GM12878 (cell line): ENCODE measurements at regions not wholly inside any gene's neighbourhood (a gene's known extent, or its start where the extent isn't known, plus 50 kb on each side); places are given as distances from the start of the nearest gene placed in this dataset.

ENCODE experiments used
- ATAC-seq: fragments of 200-7000 bp; cut with Tn5 transposase; 3 replicates; pipeline ENCODE4 v1.9.1; 2020; ENCODE audit warnings: mild to moderate bottlenecking, moderate library complexity
- BruUV-seq: library from RNA; stranded (reverse); fragments of 400-500 nt; replicated peaks from 2 replicates; lab custom pipeline; 2021; lab: Mats Ljungman, UMichigan
- CTCF ChIA-PET: fragments of 300-600 bp; sonication (Branson Sonifier 250); formaldehyde crosslinking; extraction: SDS; loops from one replicate; lab custom pipeline; 2021; ENCODE audit warnings: inconsistent platforms; lab: Yijun Ruan, JAX
- POLR2A ChIA-PET: fragments of 350-600 bp; formaldehyde crosslinking; extraction: SDS; loops from one replicate; lab custom pipeline; 2021; ENCODE audit warnings: inconsistent platforms; lab: Charles Lee
- RAD21 ChIA-PET: fragments of 300-600 bp; sonication (Branson Sonifier 250); formaldehyde crosslinking; loops from one replicate; lab custom pipeline; 2023; ENCODE audit warnings: antibody characterized with exemption; ENCODE audit not compliant: unreplicated experiment; lab: Charles Lee
- SMC1A ChIA-PET: fragments of 300-600 bp; sonication (Branson Sonifier 250); formaldehyde crosslinking; loops from one replicate; lab custom pipeline; 2023; ENCODE audit not compliant: unreplicated experiment, uncharacterized antibody; lab: Charles Lee
- DNase-seq: peaks from one replicate; pipeline ENCODE4 v3.0.0-alpha.2; 2011; ENCODE audit warnings: low read depth, low spot score
- FAIRE-seq: peaks from 3 replicates; lab custom pipeline; 2011; peaks lifted over from hg19 to GRCh38; lab: Jason Lieb, UNC
- H2AFZ ChIP-seq: 2 replicates; pipeline ENCODE4 v1.6.0; 2011; ENCODE audit warnings: low read depth, low read length, control low read depth; ENCODE audit not compliant: control insufficient read depth
- H3K27ac ChIP-seq: 2 replicates; pipeline ENCODE4 v1.5.1; 2011; ENCODE audit warnings: control low read depth; ENCODE audit not compliant: control insufficient read depth, insufficient read depth
- H3K27me3 ChIP-seq, 2 experiments: replicated peaks in 1 of 2; 2 replicates each; pipeline versions ENCODE4 v1.6.0 to v1.6.1; 2011; ENCODE audit warnings: low read length in 1 of 2; ENCODE audit not compliant: control insufficient read depth in 2 of 2, insufficient read depth in 2 of 2
- H3K36me3 ChIP-seq, 2 experiments: 2 replicates each; pipeline ENCODE4 v1.5.1; 2011; ENCODE audit warnings: low read length in 1 of 2; ENCODE audit not compliant: control insufficient read depth in 2 of 2, insufficient read depth in 2 of 2
- H3K4me1 ChIP-seq: 2 replicates; pipeline ENCODE4 v1.6.1; 2011; ENCODE audit warnings: mild to moderate bottlenecking, low read length, moderate library complexity, mixed read lengths; ENCODE audit not compliant: control insufficient read depth, insufficient read depth
- H3K4me2 ChIP-seq: 2 replicates; pipeline ENCODE4 v1.6.0; 2011; ENCODE audit warnings: control low read depth; ENCODE audit not compliant: control insufficient read depth, insufficient read depth
- H3K4me3 ChIP-seq: fragments of 200-600 bp; sonication (generic); 2 replicates; pipeline ENCODE4 v1.5.1; 2016
- H3K79me2 ChIP-seq: 2 replicates; pipeline ENCODE4 v1.6.0; 2011; ENCODE audit warnings: low read length; ENCODE audit not compliant: control insufficient read depth, insufficient read depth
- H3K9ac ChIP-seq: 2 replicates; pipeline ENCODE4 v1.8.0; 2011; ENCODE audit warnings: low read length, control low read depth, mixed read lengths; ENCODE audit not compliant: control insufficient read depth, insufficient read depth
- H3K9me3 ChIP-seq: replicated peaks from 3 replicates; pipeline ENCODE4 v1.5.1; 2011; ENCODE audit warnings: mild to moderate bottlenecking, low read length; ENCODE audit not compliant: control insufficient read depth, insufficient read depth
- H4K20me1 ChIP-seq: 2 replicates; pipeline ENCODE4 v1.6.0; 2011; ENCODE audit not compliant: control insufficient read depth, insufficient read depth
- ASH2L ChIP-seq: fragments of 300-600, 200-600 bp; sonication (generic); IDR thresholded peaks from 2 replicates; pipeline ENCODE4 v1.6.1; 2017; ENCODE audit warnings: low read depth, mild to moderate bottlenecking, borderline replicate concordance
- CBX5 ChIP-seq: sonication (generic); IDR thresholded peaks from 2 replicates; pipeline ENCODE4 v1.6.1; 2016; ENCODE audit warnings: low read depth, moderate library complexity, mild to moderate bottlenecking, inconsistent platforms
- CEBPB ChIP-seq, 2 experiments: fragments of 150-350 bp in 1 of 2; IDR thresholded peaks; 2 replicates each; pipeline ENCODE4 v1.6.1; 2012 to 2014; ENCODE audit warnings: low read depth in 2 of 2, low read length in 2 of 2, borderline replicate concordance in 1 of 2, inconsistent platforms in 1 of 2
- CHD4 ChIP-seq: fragments of 200-600 bp; sonication (generic); IDR thresholded peaks from 2 replicates; pipeline ENCODE4 v1.6.1; 2016; ENCODE audit warnings: mild to moderate bottlenecking
- EGR1 ChIP-seq, 2 experiments: IDR thresholded peaks; 1 replicate in 1 of 2; 2 replicates in 1 of 2; pipeline ENCODE4 v1.6.1; 2011 to 2012; ENCODE audit warnings: low read depth in 2 of 2, low read length in 2 of 2, borderline replicate concordance in 1 of 2, mild to moderate bottlenecking in 1 of 2, moderate library complexity in 1 of 2
- ETV6 ChIP-seq, 2 experiments: fragments of 450-650 bp in 1 of 2; IDR thresholded peaks in 1 of 2; conservative IDR thresholded peaks in 1 of 2; 2 replicates each; pipeline ENCODE4 v1.6.1; 2014; ENCODE audit warnings: antibody characterized with exemption in 1 of 2, borderline replicate concordance in 1 of 2, low read depth in 1 of 2, mild to moderate bottlenecking in 1 of 2, moderate library complexity in 1 of 2
- FOS ChIP-seq: IDR thresholded peaks from 3 replicates; pipeline ENCODE4 v1.6.1; 2011; ENCODE audit warnings: borderline replicate concordance; ENCODE audit not compliant: insufficient read length; ENCODE audit errors: extremely low read depth
- FOXK2 ChIP-seq: fragments of 450-650 bp; IDR thresholded peaks from 2 replicates; pipeline ENCODE4 v1.6.1; 2017; ENCODE audit warnings: mild to moderate bottlenecking, moderate library complexity
- FOXM1 ChIP-seq: IDR thresholded peaks from 2 replicates; pipeline ENCODE4 v1.6.1; 2012; ENCODE audit warnings: low read depth, mild to moderate bottlenecking, inconsistent platforms, low read length, moderate library complexity
- HDAC2 ChIP-seq: fragments of 200-600 bp; sonication (generic); IDR thresholded peaks from 2 replicates; pipeline ENCODE4 v1.6.1; 2017
- HDAC6 ChIP-seq: fragments of 200-600 bp; sonication (generic); IDR thresholded peaks from one replicate; pipeline ENCODE4 v1.8.0; 2017; ENCODE audit warnings: antibody characterized with exemption; ENCODE audit not compliant: unreplicated experiment
- HDGF ChIP-seq: fragments of 450-650 bp; IDR thresholded peaks from 2 replicates; pipeline ENCODE4 v1.6.1; 2016; ENCODE audit warnings: antibody characterized with exemption
- IRF5 ChIP-seq: fragments of 450-650 bp; IDR thresholded peaks from 2 replicates; pipeline ENCODE4 v1.6.1; 2017; ENCODE audit warnings: borderline replicate concordance
- MTA2 ChIP-seq: fragments of 450-650 bp; IDR thresholded peaks from 2 replicates; pipeline ENCODE4 v1.6.1; 2016; ENCODE audit warnings: low read depth, mild to moderate bottlenecking, moderate library complexity
- MXI1 ChIP-seq: fragments of 150-350 bp; IDR thresholded peaks from 2 replicates; pipeline ENCODE4 v1.6.1; 2011; ENCODE audit warnings: low read depth, mild to moderate bottlenecking, inconsistent platforms, low read length, improper control_type of control experiment
- PML ChIP-seq: IDR thresholded peaks from 2 replicates; pipeline ENCODE4 v1.6.1; 2012; ENCODE audit warnings: low read length, inconsistent platforms
- REST ChIP-seq: IDR thresholded peaks from 2 replicates; pipeline ENCODE4 v1.6.1; 2012; ENCODE audit warnings: mild to moderate bottlenecking, low read depth, low read length
- SIX5 ChIP-seq: IDR thresholded peaks from 2 replicates; pipeline ENCODE4 v1.6.1; 2011; ENCODE audit warnings: mild to moderate bottlenecking, low read depth, low read length, moderate library complexity; ENCODE audit not compliant: severe bottlenecking
- SREBF2 ChIP-seq: IDR thresholded peaks from 2 replicates; pipeline ENCODE4 v1.6.1; 2012; ENCODE audit warnings: mild to moderate bottlenecking, low read length
- SRF ChIP-seq, 2 experiments: IDR thresholded peaks; 2 replicates each; pipeline ENCODE4 v1.6.1; 2011; ENCODE audit warnings: low read depth in 2 of 2, low read length in 2 of 2, mild to moderate bottlenecking in 1 of 2, moderate library complexity in 1 of 2
- WRNIP1 ChIP-seq: IDR thresholded peaks from 2 replicates; pipeline ENCODE4 v1.6.1; 2011; ENCODE audit warnings: low read depth, low read length, improper control_type of control experiment, borderline replicate concordance
- YY1 ChIP-seq: IDR thresholded peaks from 2 replicates; pipeline ENCODE4 v1.6.1; 2011; ENCODE audit warnings: low read depth, mild to moderate bottlenecking, low read length
- WGBS: methylation state at CpG from one replicate; pipeline ENCODE4 v1.1.6; 2016; ENCODE audit warnings: low lambda C conversion rate; ENCODE audit not compliant: insufficient replicate concordance, insufficient coverage; ENCODE audit errors: missing lambda C conversion rate; 5-methylcytosine and 5-hydroxymethylcytosine counted together
- in situ Hi-C: fragments of 300-500 bp; cut with MboI; formaldehyde crosslinking; loops from 9 replicates; pipeline ENCODE4 v1.14.3; 2018; ENCODE audit warnings: mixed read lengths
- intact Hi-C: fragments of 100-400 bp; cut with micrococcal nuclease; formaldehyde crosslinking; loops from one replicate; pipeline ENCODE4 v1.14.2; 2022; ENCODE audit not compliant: unreplicated experiment

- TF ChIP-seq FOXK2 (no peak), HDAC6 (no peak), IRF5 (no peak), YY1 (no peak)
- TF ChIP-seq, all 136 proteins: peak for 0
Measured at GRCh38 chr16:51658531-51658930, 507.5 kb upstream of the SALL1 start (continued).

GRCh38 chr16:51657848-51658247, 506.8 kb upstream of the SALL1 start:
- no peak for ATAC-seq
- H3K9me3 ChIP-seq: no peaks in the 10 kb centered on the region
- no peak overlapping the region for H3K4me3 ChIP-seq
- ChIA-PET RAD21 (no interaction called here), POLR2A (no interaction called here), CTCF (no interaction called here), SMC1A (no interaction called here)
- H3K9ac ChIP-seq: no peak overlapping the region
- H3K4me1 ChIP-seq: no peaks in the 10 kb centered on the region
- no peak for DNase-seq
- intact Hi-C loops (no loop called here), in situ Hi-C loops (no loop called here)
- no peak overlapping the region for H2AFZ ChIP-seq
- no peak overlapping the region for H3K27ac ChIP-seq
- H3K36me3 ChIP-seq: no peaks in the 10 kb centered on the region
- no peak for TF ChIP-seq REST
- no peak for TF ChIP-seq HDAC2
- TF ChIP-seq SIX5: no peak
- TF ChIP-seq SRF (IDR thresholded peaks at IDR 0.05; ENCODE audit: low read depth in 2 of 2, low read length in 2 of 2): no peak
- no peak for TF ChIP-seq EGR1 (IDR thresholded peaks at IDR 0.05; ENCODE audit: borderline replicate concordance in 1 of 2, low read depth in 2 of 2, low read length in 2 of 2)
- TF ChIP-seq PML: no peak
- TF ChIP-seq CHD4: no peak
- no peak for TF ChIP-seq MXI1
- no peak for TF ChIP-seq WRNIP1
- TF ChIP-seq CEBPB (IDR thresholded peaks at IDR 0.05; ENCODE audit: borderline replicate concordance in 1 of 2, low read depth in 2 of 2, low read length in 2 of 2): no peak
- no peak for TF ChIP-seq FOS
- TF ChIP-seq ASH2L: no peak
- TF ChIP-seq MTA2: no peak
- TF ChIP-seq HDGF: no peak
- TF ChIP-seq FOXM1: no peak
- no peak for TF ChIP-seq YY1
- TF ChIP-seq ETV6 (conservative IDR thresholded peaks at IDR 0.05 in 1 of 2, IDR thresholded peaks at IDR 0.05 in 1 of 2; ENCODE audit: borderline replicate concordance in 1 of 2, low read depth in 1 of 2): no peak
- no peak for TF ChIP-seq CBX5
- TF ChIP-seq SREBF2: no peak
- no peak for TF ChIP-seq HDAC6
- H3K79me2 ChIP-seq: no peaks in the 10 kb centered on the region
- H3K4me2 ChIP-seq: no peak overlapping the region
- FAIRE-seq: no peak
- no peaks in the 10 kb centered on the region for H3K27me3 ChIP-seq
- 16% methylated on average over 4 of the region's 4 CpGs for WGBS
- no peaks in the 10 kb centered on the region for H4K20me1 ChIP-seq
- BruUV-seq: no TSS peak
